ENCODE measurements at regions not wholly inside any gene's neighbourhood (a gene's known extent, or its start where the extent isn't known, plus 50 kb on each side); places are given as distances from the start of the nearest gene placed in this dataset.
"Not testable (repeated sequence)": the region's sequence is repeated elsewhere in the genome, so short reads cannot be mapped to it uniquely, and the experiment has no call there.

GRCh38 chr11:98234698-98235097 lies 786.1 kb upstream of the CNTN5 start:
- intact Hi-C loops (cut with DNase I), result no loop called here
- Histone ChIP-seq H3K9me3 (ENCODE audit: control insufficient read depth, low read length) (no peaks in the 10 kb centered on the region), H3K27me3 (ENCODE audit: control insufficient read depth, insufficient read depth) (no peaks in the 10 kb centered on the region), H3K4me3 (ENCODE audit: low read length) (no peak overlapping the region), H3K27ac (ENCODE audit: low read length) (no peak overlapping the region), H3K4me1 (ENCODE audit: control insufficient read depth, insufficient read depth, low read length) (no peaks in the 10 kb centered on the region)
- ATAC-seq (no peak), DNase-seq (no peak)
- 91% methylated on average over 2 of the region's 2 CpGs for WGBS

GRCh38 chr11:98243897-98244296 lies 776.9 kb upstream of the CNTN5 start:
- intact Hi-C loops (cut with DNase I), result no loop called here
- Histone ChIP-seq H3K27me3 (ENCODE audit: control insufficient read depth, insufficient read depth) (no peaks in the 10 kb centered on the region), H3K27ac (ENCODE audit: low read length) (no peak overlapping the region), H3K9me3 (ENCODE audit: control insufficient read depth, low read length) (no peaks in the 10 kb centered on the region), H3K4me1 (ENCODE audit: control insufficient read depth, insufficient read depth, low read length) (no peaks in the 10 kb centered on the region), H3K4me3 (ENCODE audit: low read length) (no peak overlapping the region)
- no peak for ATAC-seq
- DNase-seq, result no peak
- WGBS, result 87% methylated on average over 6 of the region's 6 CpGs

- intact Hi-C loops (cut with DNase I), result no loop called here
- Histone ChIP-seq H3K27me3 (ENCODE audit: control insufficient read depth, insufficient read depth) (no peaks in the 10 kb centered on the region), H3K4me3 (ENCODE audit: low read length) (no peak overlapping the region), H3K4me1 (ENCODE audit: control insufficient read depth, insufficient read depth, low read length) (no peaks in the 10 kb centered on the region), H3K27ac (ENCODE audit: low read length) (no peak overlapping the region), H3K9me3 (ENCODE audit: control insufficient read depth, low read length) (no peaks in the 10 kb centered on the region)
- WGBS, result 94% methylated on average over 1 of the region's 1 CpG
- no peak for ATAC-seq
- DNase-seq, result no peak
Measured at GRCh38 chr11:98260983-98261382, 759.8 kb upstream of the CNTN5 start.

- H3K9me3 ChIP-seq (ENCODE audit: control insufficient read depth, low read length), result no peaks in the 10 kb centered on the region
- intact Hi-C loops (cut with DNase I), result no loop called here
- 69% methylated on average over 2 of the region's 2 CpGs for WGBS
- H3K27ac ChIP-seq (ENCODE audit: low read length), result no peak overlapping the region
- H3K4me1 ChIP-seq (ENCODE audit: control insufficient read depth, insufficient read depth, low read length), result no peaks in the 10 kb centered on the region
- H3K27me3 ChIP-seq (ENCODE audit: control insufficient read depth, insufficient read depth), result no peaks in the 10 kb centered on the region
- no peak for DNase-seq
- ATAC-seq, result no peak
- H3K4me3 ChIP-seq (ENCODE audit: low read length), result no peak overlapping the region
Measured at GRCh38 chr11:98277251-98277912, 743.4 kb upstream of the CNTN5 start.

GRCh38 chr11:98289617-98290263 lies 731.0 kb upstream of the CNTN5 start:
- DNase-seq (no peak), ATAC-seq (no peak)
- Histone ChIP-seq H3K4me1 (ENCODE audit: control insufficient read depth, insufficient read depth, low read length) (no peaks in the 10 kb centered on the region), H3K27ac (ENCODE audit: low read length) (no peak overlapping the region), H3K27me3 (ENCODE audit: control insufficient read depth, insufficient read depth) (no peaks in the 10 kb centered on the region), H3K9me3 (ENCODE audit: control insufficient read depth, low read length) (no peaks in the 10 kb centered on the region), H3K4me3 (ENCODE audit: low read length) (no peak overlapping the region)
- WGBS, result 83% methylated on average over 3 of the region's 3 CpGs
- intact Hi-C loops (cut with DNase I), result no loop called here

- WGBS, result 69% methylated on average over 4 of the region's 4 CpGs
- Histone ChIP-seq H3K4me1 (ENCODE audit: control insufficient read depth, insufficient read depth, low read length) (no peaks in the 10 kb centered on the region), H3K27me3 (ENCODE audit: control insufficient read depth, insufficient read depth) (no peaks in the 10 kb centered on the region), H3K4me3 (ENCODE audit: low read length) (no peak overlapping the region), H3K9me3 (ENCODE audit: control insufficient read depth, low read length) (no peaks in the 10 kb centered on the region), H3K27ac (ENCODE audit: low read length) (no peak overlapping the region)
- ATAC-seq (no peak), DNase-seq (no peak)
- intact Hi-C loops (cut with DNase I), result no loop called here
Measured at GRCh38 chr11:98296091-98296880, 724.5 kb upstream of the CNTN5 start.

GRCh38 chr11:98300719-98301118 lies 720.0 kb upstream of the CNTN5 start:
- Histone ChIP-seq H3K4me3 (ENCODE audit: low read length) (no peak overlapping the region), H3K9me3 (ENCODE audit: control insufficient read depth, low read length) (no peaks in the 10 kb centered on the region), H3K27ac (ENCODE audit: low read length) (no peak overlapping the region), H3K27me3 (ENCODE audit: control insufficient read depth, insufficient read depth) (no peaks in the 10 kb centered on the region), H3K4me1 (ENCODE audit: control insufficient read depth, insufficient read depth, low read length) (no peaks in the 10 kb centered on the region)
- no peak for DNase-seq
- WGBS, result 45% methylated on average over 3 of the region's 3 CpGs
- intact Hi-C loops (cut with DNase I), result no loop called here
- no peak for ATAC-seq

GRCh38 chr11:98307827-98308491 lies 712.8 kb upstream of the CNTN5 start:
- H3K4me1 ChIP-seq (ENCODE audit: control insufficient read depth, insufficient read depth, low read length), result no peaks in the 10 kb centered on the region
- no peak for ATAC-seq
- intact Hi-C loops (cut with DNase I), result no loop called here
- H3K27me3 ChIP-seq (ENCODE audit: control insufficient read depth, insufficient read depth), result no peaks in the 10 kb centered on the region
- WGBS, result 90% methylated on average over 1 of the region's 1 CpG
- DNase-seq, result no peak
- no peak overlapping the region for H3K4me3 ChIP-seq (ENCODE audit: low read length)
- H3K9me3 ChIP-seq (ENCODE audit: control insufficient read depth, low read length), result no peaks in the 10 kb centered on the region
- H3K27ac ChIP-seq (ENCODE audit: low read length), result no peak overlapping the region

- H3K4me3 ChIP-seq (ENCODE audit: low read length); H3K4me1 ChIP-seq (ENCODE audit: control insufficient read depth, insufficient read depth, low read length); H3K27me3 ChIP-seq (ENCODE audit: control insufficient read depth, insufficient read depth); H3K27ac ChIP-seq (ENCODE audit: low read length); DNase-seq; H3K9me3 ChIP-seq (ENCODE audit: control insufficient read depth, low read length); ATAC-seq; intact Hi-C loops (cut with DNase I): not testable (repeated sequence)
- WGBS, result 92% methylated on average over 12 of the region's 12 CpGs
Measured at GRCh38 chr11:98330306-98330705, 690.4 kb upstream of the CNTN5 start.

- H3K27ac ChIP-seq (ENCODE audit: low read length), result no peak overlapping the region
- H3K9me3 ChIP-seq (ENCODE audit: control insufficient read depth, low read length), result no peaks in the 10 kb centered on the region
- H3K27me3 ChIP-seq (ENCODE audit: control insufficient read depth, insufficient read depth), result no peaks in the 10 kb centered on the region
- intact Hi-C loops (cut with DNase I), result no loop called here
- WGBS, result 86% methylated on average over 4 of the region's 4 CpGs
- H3K4me1 ChIP-seq (ENCODE audit: control insufficient read depth, insufficient read depth, low read length), result no peaks in the 10 kb centered on the region
- no peak overlapping the region for H3K4me3 ChIP-seq (ENCODE audit: low read length)
- no peak for ATAC-seq
- no peak for DNase-seq
Measured at GRCh38 chr11:98358551-98358950, 662.2 kb upstream of the CNTN5 start.

- no peaks in the 10 kb centered on the region for H3K27me3 ChIP-seq (ENCODE audit: control insufficient read depth, insufficient read depth)
- intact Hi-C loops (cut with DNase I), result no loop called here
- no peaks in the 10 kb centered on the region for H3K4me1 ChIP-seq (ENCODE audit: control insufficient read depth, insufficient read depth, low read length)
- DNase-seq, result no peak
- H3K27ac ChIP-seq (ENCODE audit: low read length), result no peak overlapping the region
- no peak overlapping the region for H3K4me3 ChIP-seq (ENCODE audit: low read length)
- WGBS, result 60% methylated on average over 3 of the region's 3 CpGs
- H3K9me3 ChIP-seq (ENCODE audit: control insufficient read depth, low read length), result no peaks in the 10 kb centered on the region
- ATAC-seq, result no peak
Measured at GRCh38 chr11:98365190-98365589, 655.6 kb upstream of the CNTN5 start.

Measured in right cardiac atrium (tissue), 5 donors.